Loucy (cell line): ENCODE measurements at regions not wholly inside any gene's neighbourhood (a gene's known extent, or its start where the extent isn't known, plus 50 kb on each side); places are given as distances from the start of the nearest gene placed in this dataset.

Experiments
- H2AFZ ChIP-seq: fragments of 200-600 bp; sonication (generic); 2 replicates; pipeline ENCODE4 v1.6.0; 2016; ENCODE audit warnings: antibody characterized with exemption, mild to moderate bottlenecking, low read length, moderate library complexity
- H3F3A ChIP-seq: fragments of 200-600 bp; 2 replicates; pipeline ENCODE4 v1.6.0; 2016; ENCODE audit warnings: antibody characterized with exemption, low read depth, mild to moderate bottlenecking
- H3K27me3 ChIP-seq: fragments of 200-600 bp; sonication (generic); 2 replicates; pipeline ENCODE4 v1.6.1; 2014; ENCODE audit warnings: low read length, mild to moderate bottlenecking; ENCODE audit not compliant: insufficient read depth, poor library complexity, severe bottlenecking
- H3K36me3 ChIP-seq: fragments of 200-600 bp; sonication (generic); 2 replicates; pipeline ENCODE4 v1.6.1; 2016; ENCODE audit warnings: low read length; ENCODE audit not compliant: insufficient read depth
- H3K4me1 ChIP-seq: fragments of 200-600 bp; sonication (generic); 2 replicates; pipeline ENCODE4 v1.5.1; 2014; ENCODE audit warnings: low read length, mild to moderate bottlenecking; ENCODE audit not compliant: insufficient read depth, poor library complexity, severe bottlenecking
- H3K4me2 ChIP-seq: fragments of 200-600 bp; sonication (generic); 2 replicates; pipeline ENCODE4 v1.6.0; 2014; ENCODE audit warnings: antibody characterized with exemption, low read length, low read depth, mild to moderate bottlenecking; ENCODE audit not compliant: poor library complexity, severe bottlenecking
- H3K4me3 ChIP-seq: fragments of 200-600 bp; sonication (generic); 2 replicates; pipeline ENCODE4 v1.5.1; 2014; ENCODE audit warnings: low read length, mild to moderate bottlenecking, mixed read lengths; ENCODE audit not compliant: poor library complexity, severe bottlenecking
- H3K79me2 ChIP-seq: fragments of 200-600 bp; sonication (generic); 2 replicates; pipeline ENCODE4 v1.6.1; 2014; ENCODE audit warnings: low read length; ENCODE audit not compliant: insufficient read depth
- H3K9ac ChIP-seq: fragments of 200-600 bp; sonication (generic); 2 replicates; pipeline ENCODE4 v1.6.0; 2014; ENCODE audit warnings: mild to moderate bottlenecking, low read depth, low read length, moderate library complexity; ENCODE audit not compliant: poor library complexity, severe bottlenecking
- H3K9me2 ChIP-seq: fragments of 200-600 bp; sonication (generic); replicated peaks from 2 replicates; pipeline ENCODE4 v1.6.1; 2016; ENCODE audit warnings: low read depth, low read length, mixed read lengths
- H3K9me3 ChIP-seq: fragments of 200-600 bp; sonication (generic); 2 replicates; pipeline ENCODE4 v1.6.1; 2014; ENCODE audit warnings: mild to moderate bottlenecking, antibody characterized with exemption, low read length, low read depth; ENCODE audit not compliant: insufficient read depth
- H4K20me1 ChIP-seq: fragments of 200-600 bp; sonication (generic); 2 replicates; pipeline ENCODE4 v1.6.0; 2014; ENCODE audit warnings: antibody characterized with exemption, low read length, mild to moderate bottlenecking; ENCODE audit not compliant: insufficient read depth, poor library complexity, severe bottlenecking
- CTCF ChIP-seq: fragments of 200-600 bp; sonication (generic); conservative IDR thresholded peaks from 2 replicates; pipeline ENCODE4 v1.5.1; 2014; ENCODE audit warnings: mild to moderate bottlenecking, antibody characterized with exemption, low read length
- EZH2phosphoT487 ChIP-seq: fragments of 200-600 bp; IDR thresholded peaks from 2 replicates; pipeline ENCODE4 v1.6.1; 2018; ENCODE audit warnings: antibody characterized with exemption, mild to moderate bottlenecking, moderate library complexity, borderline replicate concordance

GRCh38 chr10:120735773-120736371, 115.3 kb upstream of the WDR11 start:
- Histone ChIP-seq H3K27me3 (no peaks in the 10 kb centered on the region), H3K9me3 (no peaks in the 10 kb centered on the region), H3F3A (no peaks in the 10 kb centered on the region), H3K4me1 (peaks cover 9% of the 10 kb centered on the region), H3K9me2 (no peaks in the 10 kb centered on the region), H2AFZ (no peak overlapping the region), H3K79me2 (no peaks in the 10 kb centered on the region), H3K36me3 (no peaks in the 10 kb centered on the region), H4K20me1 (no peaks in the 10 kb centered on the region), H3K4me2 (no peak overlapping the region), H3K4me3 (no peak overlapping the region), H3K9ac (no peak overlapping the region)
- TF ChIP-seq CTCF (peak; percentile 91), EZH2phosphoT487 (no peak)

- Histone ChIP-seq H3K4me1 (peaks cover 9% of the 10 kb centered on the region), H3K4me3 (no peak overlapping the region), H3K9me2 (no peaks in the 10 kb centered on the region), H3K4me2 (no peak overlapping the region), H3K79me2 (no peaks in the 10 kb centered on the region), H3K9me3 (no peaks in the 10 kb centered on the region), H2AFZ (no peak overlapping the region), H4K20me1 (no peaks in the 10 kb centered on the region), H3K9ac (no peak overlapping the region), H3F3A (no peaks in the 10 kb centered on the region), H3K27me3 (no peaks in the 10 kb centered on the region), H3K36me3 (no peaks in the 10 kb centered on the region)
- TF ChIP-seq EZH2phosphoT487: no peak
- TF ChIP-seq CTCF: no peak
Observed at GRCh38 chr10:120736377-120736776, 114.8 kb upstream of the WDR11 start.

GRCh38 chr10:120738658-120739057, 112.5 kb upstream of the WDR11 start:
- Histone ChIP-seq H3F3A (no peaks in the 10 kb centered on the region), H3K4me3 (no peak overlapping the region), H2AFZ (peak overlapping the region; percentile 11; the same call in 1 of the 2 replicates), H3K9me3 (no peaks in the 10 kb centered on the region), H3K4me2 (no peak overlapping the region), H3K9ac (no peak overlapping the region), H3K4me1 (no peaks in the 10 kb centered on the region), H3K27me3 (no peaks in the 10 kb centered on the region), H3K79me2 (no peaks in the 10 kb centered on the region), H4K20me1 (no peaks in the 10 kb centered on the region), H3K9me2 (no peaks in the 10 kb centered on the region), H3K36me3 (no peaks in the 10 kb centered on the region)
- TF ChIP-seq EZH2phosphoT487 (no peak), CTCF (no peak)
